H1 (cell line): ENCODE measurements at regions not wholly inside any gene's neighbourhood (a gene's known extent, or its start where the extent isn't known, plus 50 kb on each side); places are given as distances from the start of the nearest gene placed in this dataset.

ENCODE experiments used
- CTCF ChIA-PET: fragments of 300-600 bp; sonication (Branson Sonifier 250); formaldehyde crosslinking; loops from one replicate; lab custom pipeline; 2021; ENCODE audit not compliant: partially characterized antibody; lab: Charles Lee
- POLR2A ChIA-PET: fragments of 300-600 bp; sonication (Branson Sonifier 250); formaldehyde crosslinking; loops from one replicate; lab custom pipeline; 2021; ENCODE audit warnings: inconsistent platforms; ENCODE audit not compliant: partially characterized antibody; lab: Charles Lee
- DNase-seq, 2 experiments: peaks; one replicate each; pipeline versions ENCODE4 v3.0.0 to v3.0.0-alpha.2; 2010 to 2022; ENCODE audit warnings: low spot score in 2 of 2, low read depth in 1 of 2, mixed read lengths in 1 of 2
- FAIRE-seq: peaks from 2 replicates; lab custom pipeline; 2011; peaks lifted over from hg19 to GRCh38; lab: Jason Lieb, UNC
- H2AFZ ChIP-seq: 2 replicates; pipeline ENCODE4 v1.8.1; 2012; ENCODE audit warnings: low read length, inconsistent platforms
- H2AK5ac ChIP-seq: 2 replicates; pipeline ENCODE4 v1.6.1; 2013; ENCODE audit warnings: low read depth, low read length
- H2BK120ac ChIP-seq: replicated peaks from 2 replicates; pipeline ENCODE3; 2013; ENCODE audit warnings: low read depth, low read length, inconsistent platforms
- H2BK12ac ChIP-seq: 2 replicates; pipeline ENCODE4 v1.6.1; 2013; ENCODE audit warnings: low read depth, low read length
- H2BK15ac ChIP-seq: 2 replicates; pipeline ENCODE4 v1.6.1; 2013; ENCODE audit warnings: low read length
- H2BK20ac ChIP-seq: 2 replicates; pipeline ENCODE4 v1.6.1; 2013; ENCODE audit warnings: low read length
- H2BK5ac ChIP-seq: 2 replicates; pipeline ENCODE4 v1.6.1; 2013; ENCODE audit warnings: low read depth, low read length
- H3K14ac ChIP-seq: 2 replicates; pipeline ENCODE4 v1.6.1; 2013; ENCODE audit warnings: inconsistent platforms; ENCODE audit not compliant: insufficient read length
- H3K18ac ChIP-seq: 2 replicates; pipeline ENCODE4 v1.6.1; 2013; ENCODE audit warnings: low read length; ENCODE audit errors: extremely low read depth
- H3K23ac ChIP-seq: 2 replicates; pipeline ENCODE4 v1.6.1; 2013; ENCODE audit warnings: inconsistent platforms; ENCODE audit not compliant: insufficient read length
- H3K23me2 ChIP-seq: 2 replicates; pipeline ENCODE4 v1.6.1; 2013; ENCODE audit warnings: low read depth, low read length
- H3K27ac ChIP-seq: 2 replicates; pipeline ENCODE4 v1.6.1; 2011; ENCODE audit warnings: low read depth, low read length, inconsistent platforms
- H3K27me3 ChIP-seq, 4 experiments: replicated peaks in 1 of 4; 1 replicate in 1 of 4; 2 replicates in 3 of 4; pipeline versions ENCODE4 v1.6.1 to v1.8.1; 2011 to 2013; ENCODE audit warnings: low read length in 3 of 4, mild to moderate bottlenecking in 3 of 4, inconsistent platforms in 2 of 4, mixed read lengths in 2 of 4, moderate library complexity in 1 of 4; ENCODE audit not compliant: control insufficient read depth in 3 of 4, insufficient read depth in 3 of 4; ENCODE audit errors: extremely low read depth in 1 of 4
- H3K36me3 ChIP-seq, 4 experiments: 2 replicates each; pipeline versions ENCODE4 v1.6.1 to v1.8.1; 2011 to 2013; ENCODE audit warnings: mild to moderate bottlenecking in 4 of 4, low read length in 3 of 4, moderate library complexity in 2 of 4, control low read depth in 1 of 4, inconsistent platforms in 1 of 4; ENCODE audit not compliant: insufficient read depth in 4 of 4, control insufficient read depth in 2 of 4
- H3K4ac ChIP-seq: replicated peaks from 2 replicates; pipeline ENCODE3; 2013; ENCODE audit warnings: low read length, low read depth, mixed read lengths, inconsistent platforms; ENCODE audit not compliant: insufficient read length
- H3K4me1 ChIP-seq, 4 experiments: replicated peaks in 1 of 4; 1 replicate in 1 of 4; 2 replicates in 3 of 4; pipeline versions ENCODE4 v1.6.1 to v1.8.1; 2011 to 2013; ENCODE audit warnings: low read length in 3 of 4, inconsistent platforms in 2 of 4, mixed read lengths in 1 of 4; ENCODE audit not compliant: insufficient read depth in 4 of 4, control insufficient read depth in 3 of 4
- H3K4me2 ChIP-seq, 2 experiments: 2 replicates each; pipeline versions ENCODE4 v1.6.1 to v1.8.1; 2011 to 2013; ENCODE audit warnings: low read depth in 2 of 2, low read length in 2 of 2, control low read depth in 1 of 2, inconsistent platforms in 1 of 2, mild to moderate bottlenecking in 1 of 2; ENCODE audit not compliant: insufficient read depth in 1 of 2
- H3K4me3 ChIP-seq, 4 experiments: fragments of 200-600, 300-600 bp in 1 of 4; sonication (generic), shearing (Covaris generic), sonication (Bioruptor Twin) in 1 of 4; 2 replicates each; pipeline versions ENCODE4 v1.5.1 to v1.8.1; 2011 to 2016; ENCODE audit warnings: low read length in 4 of 4, low read depth in 3 of 4, control low read depth in 2 of 4, inconsistent platforms in 2 of 4, mild to moderate bottlenecking in 2 of 4, mixed read lengths in 1 of 4, moderate library complexity in 1 of 4; ENCODE audit not compliant: insufficient read depth in 2 of 4; ENCODE audit errors: extremely low read depth in 1 of 4
- H3K56ac ChIP-seq: replicated peaks from 2 replicates; pipeline ENCODE3; 2013; ENCODE audit warnings: low read depth, mild to moderate bottlenecking, mixed read lengths, low read length, inconsistent platforms; ENCODE audit not compliant: insufficient read length
- H3K79me1 ChIP-seq: 2 replicates; pipeline ENCODE4 v1.6.1; 2013; ENCODE audit warnings: low read depth, low read length, control low read depth
- H3K79me2 ChIP-seq, 2 experiments: 2 replicates each; pipeline versions ENCODE4 v1.6.1 to v1.8.1; 2012 to 2013; ENCODE audit warnings: low read length in 2 of 2, mild to moderate bottlenecking in 2 of 2, inconsistent platforms in 1 of 2; ENCODE audit not compliant: insufficient read depth in 2 of 2, control insufficient read depth in 1 of 2
- H3K9ac ChIP-seq, 4 experiments: replicated peaks in 1 of 4; 1 replicate in 1 of 4; 2 replicates in 3 of 4; pipeline versions ENCODE4 v1.6.1 to v1.8.1; 2011 to 2013; ENCODE audit warnings: low read depth in 3 of 4, low read length in 3 of 4, control low read depth in 2 of 4, mild to moderate bottlenecking in 2 of 4, moderate library complexity in 2 of 4, inconsistent platforms in 1 of 4; ENCODE audit errors: extremely low read depth in 1 of 4
- H3K9me3 ChIP-seq, 2 experiments: 2 replicates each; pipeline versions ENCODE4 v1.6.1 to v1.8.1; 2012 to 2013; ENCODE audit warnings: mild to moderate bottlenecking in 2 of 2, moderate library complexity in 2 of 2, control low read depth in 1 of 2, inconsistent platforms in 1 of 2, low read depth in 1 of 2, low read length in 1 of 2, mixed read lengths in 1 of 2; ENCODE audit not compliant: insufficient read depth in 2 of 2
- H4K20me1 ChIP-seq, 2 experiments: replicated peaks in 1 of 2; 2 replicates each; pipeline versions ENCODE3 to v1.8.1; 2011 to 2013; ENCODE audit warnings: inconsistent platforms in 2 of 2, low read length in 2 of 2, mild to moderate bottlenecking in 1 of 2; ENCODE audit not compliant: insufficient read depth in 2 of 2, control insufficient read depth in 1 of 2
- H4K5ac ChIP-seq: 2 replicates; pipeline ENCODE4 v1.6.1; 2013; ENCODE audit warnings: low read length, low read depth, mixed read lengths, inconsistent platforms; ENCODE audit not compliant: insufficient read length
- H4K8ac ChIP-seq: 2 replicates; pipeline ENCODE4 v1.8.0; 2013; ENCODE audit warnings: mild to moderate bottlenecking, moderate library complexity, low read length, inconsistent platforms; ENCODE audit not compliant: insufficient read depth; ENCODE audit errors: extremely low read depth
- H4K91ac ChIP-seq: replicated peaks from 2 replicates; pipeline ENCODE3; 2013; ENCODE audit warnings: low read length, mixed read lengths, inconsistent platforms; ENCODE audit not compliant: insufficient read length
- CREB1 ChIP-seq: IDR thresholded peaks from 2 replicates; pipeline ENCODE4 v1.6.1; 2012; ENCODE audit warnings: inconsistent platforms
- KDM1A ChIP-seq: fragments of 200-600, 300-600 bp; sonication (generic); IDR thresholded peaks from 2 replicates; pipeline ENCODE4 v1.7.1; 2016; ENCODE audit warnings: mild to moderate bottlenecking, low read length, borderline replicate concordance
- KDM4A ChIP-seq: IDR thresholded peaks from one replicate; pipeline ENCODE4 v1.7.1; 2012; ENCODE audit warnings: low read depth, mild to moderate bottlenecking, moderate library complexity, low read length, inconsistent platforms; ENCODE audit not compliant: severe bottlenecking
- MAFK ChIP-seq: IDR thresholded peaks from 2 replicates; pipeline ENCODE4 v1.6.1; 2012; ENCODE audit warnings: low read depth, mild to moderate bottlenecking, improper control_type of control experiment, low read length
- POU5F1 ChIP-seq: IDR thresholded peaks from 2 replicates; pipeline ENCODE4 v1.6.1; 2011; ENCODE audit warnings: low read depth, mild to moderate bottlenecking, low read length, moderate library complexity
- RNF2 ChIP-seq: fragments of 200-900, 300-1000 bp; sonication (generic); IDR thresholded peaks from 2 replicates; pipeline ENCODE4 v1.7.1; 2016; ENCODE audit warnings: borderline replicate concordance, low read depth, mild to moderate bottlenecking, antibody characterized with exemption, low read length; ENCODE audit not compliant: poor library complexity, severe bottlenecking; ENCODE audit errors: missing control alignments
- SIRT6 ChIP-seq: IDR thresholded peaks from one replicate; pipeline ENCODE4 v1.7.1; 2012; ENCODE audit warnings: low read length, inconsistent platforms
- SP1 ChIP-seq: IDR thresholded peaks from 2 replicates; pipeline ENCODE4 v1.6.1; 2011; ENCODE audit warnings: low read depth, low read length
- SRF ChIP-seq: IDR thresholded peaks from 2 replicates; pipeline ENCODE4 v1.6.1; 2011; ENCODE audit warnings: mild to moderate bottlenecking, low read depth, low read length, moderate library complexity
- WGBS, 2 experiments: shearing (Covaris generic) in 1 of 2; methylation state at CpG; one replicate each; pipeline versions ENCODE4 v1.1.6 to v1.1.7; 2013 to 2015; ENCODE audit warnings: low lambda C conversion rate in 2 of 2, mixed read lengths in 2 of 2, inconsistent platforms in 1 of 2, low coverage in 1 of 2, missing lambda C conversion rate in 1 of 2; ENCODE audit not compliant: insufficient replicate concordance in 2 of 2, insufficient coverage in 1 of 2, insufficient read length in 1 of 2; ENCODE audit errors: extremely low coverage in 1 of 2, missing lambda C conversion rate in 1 of 2; 5-methylcytosine and 5-hydroxymethylcytosine counted together
- TF ChIP-seq, protein P1 (sequence below): IDR thresholded peaks from 2 replicates; pipeline ENCODE4 v1.6.1; 2011; ENCODE audit warnings: low read length, improper control_type of control experiment
- TF ChIP-seq, protein P2 (sequence below): IDR thresholded peaks from 2 replicates; pipeline ENCODE4 v1.6.1; 2012; ENCODE audit warnings: inconsistent platforms

DNA sequence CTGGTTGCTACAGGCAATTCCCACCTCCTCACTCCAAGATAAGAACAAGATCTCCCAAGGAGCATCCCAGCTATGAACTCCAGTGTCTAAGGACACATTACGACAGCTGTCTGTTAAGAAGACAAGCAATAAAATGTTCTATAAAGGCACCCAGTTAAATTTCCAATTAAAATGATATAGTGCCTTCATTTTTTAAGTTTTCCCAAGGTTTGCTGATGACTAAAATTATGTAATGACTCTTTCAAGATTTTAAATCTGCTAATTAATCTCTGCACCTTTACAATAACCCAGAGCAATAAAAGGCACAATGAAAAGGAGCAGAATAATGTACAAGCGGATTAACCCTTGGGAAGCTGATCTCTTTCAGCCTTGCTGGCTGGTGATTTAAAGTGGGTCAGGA is 61.6 kb upstream of the REG3G start:
- Histone ChIP-seq H3K14ac (no peak overlapping the region), H3K4me3 (no peak overlapping the region)

More for the DNA sequence above, 61.6 kb upstream of the REG3G start:
- no peak overlapping the region for H4K5ac ChIP-seq
- H4K20me1 ChIP-seq = no peaks in the 10 kb centered on the region
- H4K8ac ChIP-seq = no peak overlapping the region
- H3K23me2 ChIP-seq = no peaks in the 10 kb centered on the region
- H3K56ac ChIP-seq = no peak overlapping the region
- H2BK5ac ChIP-seq = no peak overlapping the region
- no peaks in the 10 kb centered on the region for H3K79me2 ChIP-seq
- no peak for TF ChIP-seq CREB1
- TF ChIP-seq, protein P1, sequence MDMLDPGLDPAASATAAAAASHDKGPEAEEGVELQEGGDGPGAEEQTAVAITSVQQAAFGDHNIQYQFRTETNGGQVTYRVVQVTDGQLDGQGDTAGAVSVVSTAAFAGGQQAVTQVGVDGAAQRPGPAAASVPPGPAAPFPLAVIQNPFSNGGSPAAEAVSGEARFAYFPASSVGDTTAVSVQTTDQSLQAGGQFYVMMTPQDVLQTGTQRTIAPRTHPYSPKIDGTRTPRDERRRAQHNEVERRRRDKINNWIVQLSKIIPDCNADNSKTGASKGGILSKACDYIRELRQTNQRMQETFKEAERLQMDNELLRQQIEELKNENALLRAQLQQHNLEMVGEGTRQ = no peak
- TF ChIP-seq MAFK = no peak
- no peak for TF ChIP-seq POU5F1
- TF ChIP-seq SRF = no peak
- no peak for TF ChIP-seq KDM4A
- TF ChIP-seq, protein P2, sequence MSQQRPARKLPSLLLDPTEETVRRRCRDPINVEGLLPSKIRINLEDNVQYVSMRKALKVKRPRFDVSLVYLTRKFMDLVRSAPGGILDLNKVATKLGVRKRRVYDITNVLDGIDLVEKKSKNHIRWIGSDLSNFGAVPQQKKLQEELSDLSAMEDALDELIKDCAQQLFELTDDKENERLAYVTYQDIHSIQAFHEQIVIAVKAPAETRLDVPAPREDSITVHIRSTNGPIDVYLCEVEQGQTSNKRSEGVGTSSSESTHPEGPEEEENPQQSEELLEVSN = no peak
- no peak for TF ChIP-seq RNF2
- TF ChIP-seq KDM1A = no peak
- no peak for TF ChIP-seq SIRT6
- no peak for TF ChIP-seq SP1
- no peaks in the 10 kb centered on the region for H3K9me3 ChIP-seq
- H3K79me1 ChIP-seq = no peaks in the 10 kb centered on the region
- H3K27me3 ChIP-seq = no peaks in the 10 kb centered on the region
- no peak overlapping the region for H2AK5ac ChIP-seq
- H3K23ac ChIP-seq = no peak overlapping the region
- no peaks in the 10 kb centered on the region for H3K4me1 ChIP-seq
- no peaks in the 10 kb centered on the region for H3K36me3 ChIP-seq
- no peak overlapping the region for H3K4me2 ChIP-seq
- no peak overlapping the region for H4K91ac ChIP-seq
- POLR2A ChIA-PET = no interaction called here
- H3K18ac ChIP-seq = no peak overlapping the region
- WGBS, 2 experiments = 95% methylated on average over 2 of the region's 2 CpGs; no CpG with 5 or more reads in 1 of the 2 experiments
- no peak overlapping the region for H2BK20ac ChIP-seq
- no peak overlapping the region for H2AFZ ChIP-seq
- DNase-seq (no peak), FAIRE-seq (no peak)
- H3K27ac ChIP-seq = no peak overlapping the region
- no peak overlapping the region for H2BK15ac ChIP-seq
- H2BK12ac ChIP-seq = no peak overlapping the region
- H2BK120ac ChIP-seq = no peak overlapping the region
- no peak overlapping the region for H3K9ac ChIP-seq
- CTCF ChIA-PET = no interaction called here
- no peak overlapping the region for H3K4ac ChIP-seq
